HCT116 (cell line): ENCODE measurements at regions not wholly inside any gene's neighbourhood (a gene's known extent, or its start where the extent isn't known, plus 50 kb on each side); places are given as distances from the start of the nearest gene placed in this dataset.

ENCODE experiments used
- ATAC-seq: fragments of 200-7000 bp; cut with Tn5 transposase; 2 replicates; pipeline ENCODE4 v1.9.1; 2020; ENCODE audit warnings: mild to moderate bottlenecking, moderate library complexity
- BruUV-seq: library from RNA; stranded (reverse); fragments of 400-500 nt; replicated peaks from 2 replicates; lab custom pipeline; 2021; lab: Mats Ljungman, UMichigan
- CTCF ChIA-PET: fragments of 300-600 bp; sonication (Branson Sonifier 250); formaldehyde crosslinking; loops from one replicate; lab custom pipeline; 2021; ENCODE audit warnings: antibody characterized with exemption; lab: Charles Lee
- POLR2A ChIA-PET: fragments of 300-600, 350-600 bp; sonication (Branson Sonifier 250); formaldehyde crosslinking; loops from one replicate; lab custom pipeline; 2021; ENCODE audit warnings: antibody characterized with exemption; lab: Charles Lee
- RAD21 ChIA-PET, 2 experiments: fragments of 300-600 bp; sonication (Branson Sonifier 250); formaldehyde crosslinking; loops; one replicate each; lab custom pipeline; 2023; ENCODE audit warnings: low total read pairs in 2 of 2; ENCODE audit not compliant: uncharacterized antibody in 2 of 2, unreplicated experiment in 2 of 2, low non-redundant PET in 1 of 2; lab: Charles Lee
- DNase-seq: peaks from one replicate; pipeline ENCODE4 v3.0.0-alpha.2; 2010; ENCODE audit warnings: low read depth, low spot score
- H2AFZ ChIP-seq: fragments of 200-600 bp; shearing (Covaris generic), sonication (generic); 2 replicates; pipeline ENCODE4 v1.6.1; 2017; ENCODE audit warnings: low read depth, mixed run types, mixed read lengths, antibody characterized with exemption, low read length; ENCODE audit not compliant: poor library complexity, severe bottlenecking
- H3K27ac ChIP-seq: 2 replicates; pipeline ENCODE4 v1.5.1; 2012; ENCODE audit warnings: low read depth, low read length
- H3K27me3 ChIP-seq: fragments of 200-600 bp; sonication (generic); 2 replicates; pipeline ENCODE4 v1.6.1; 2016; ENCODE audit warnings: mixed run types, low read length, mixed read lengths; ENCODE audit not compliant: insufficient read depth
- H3K36me3 ChIP-seq, 2 experiments: fragments of 200-500 bp in 1 of 2; fragments of 200-600 bp in 1 of 2; sonication (Bioruptor generic) in 1 of 2; sonication (generic) in 1 of 2; 2 replicates each; pipeline versions ENCODE4 v1.5.1 to v1.6.1; 2014 to 2016; ENCODE audit warnings: low read length in 2 of 2, inconsistent platforms in 1 of 2, mixed read lengths in 1 of 2, mixed run types in 1 of 2; ENCODE audit not compliant: insufficient read depth in 2 of 2, control insufficient read depth in 1 of 2
- H3K4me1 ChIP-seq, 2 experiments: fragments of 200-600 bp in 1 of 2; sonication (generic) in 1 of 2; 2 replicates each; pipeline versions ENCODE4 v1.5.1 to v1.6.1; 2012 to 2017; ENCODE audit warnings: low read length in 2 of 2, inconsistent platforms in 1 of 2, mild to moderate bottlenecking in 1 of 2, mixed read lengths in 1 of 2, mixed run types in 1 of 2, moderate library complexity in 1 of 2; ENCODE audit not compliant: insufficient read depth in 2 of 2, control insufficient read depth in 1 of 2
- H3K4me2 ChIP-seq: fragments of 200-600 bp; sonication (generic); 2 replicates; pipeline ENCODE4 v1.6.1; 2017; ENCODE audit warnings: mixed run types, low read length, mixed read lengths
- H3K4me3 ChIP-seq, 2 experiments: fragments of 200-600 bp in 1 of 2; sonication (generic) in 1 of 2; replicated peaks in 1 of 2; 2 replicates each; pipeline ENCODE4 v1.5.1; 2011 to 2016; ENCODE audit warnings: low read length in 2 of 2, control low read depth in 1 of 2, low read depth in 1 of 2, mild to moderate bottlenecking in 1 of 2, mixed read lengths in 1 of 2, mixed run types in 1 of 2
- H3K79me2 ChIP-seq: fragments of 200-600 bp; sonication (generic); 2 replicates; pipeline ENCODE4 v1.6.1; 2017; ENCODE audit warnings: mild to moderate bottlenecking, mixed run types, low read length, moderate library complexity, mixed read lengths; ENCODE audit not compliant: insufficient read depth
- H3K9ac ChIP-seq: fragments of 200-600 bp; sonication (generic); 2 replicates; pipeline ENCODE4 v1.6.1; 2016; ENCODE audit warnings: low read length, mixed read lengths
- H3K9me2 ChIP-seq: fragments of 200-600 bp; sonication (generic), shearing (Covaris generic); 2 replicates; pipeline ENCODE4 v1.6.1; 2017; ENCODE audit warnings: mixed run types, mild to moderate bottlenecking, moderate library complexity; ENCODE audit not compliant: insufficient read depth
- H3K9me3 ChIP-seq, 2 experiments: fragments of 200-500 bp in 1 of 2; fragments of 200-600 bp in 1 of 2; sonication (Bioruptor generic) in 1 of 2; sonication (generic) in 1 of 2; 2 replicates each; pipeline ENCODE4 v1.6.1; 2014 to 2017; ENCODE audit warnings: low read length in 2 of 2, mixed read lengths in 2 of 2, inconsistent platforms in 1 of 2, low read depth in 1 of 2, mild to moderate bottlenecking in 1 of 2, mixed run types in 1 of 2, moderate library complexity in 1 of 2; ENCODE audit not compliant: control insufficient read depth in 1 of 2, insufficient read depth in 1 of 2
- H4K20me1 ChIP-seq: fragments of 200-600 bp; sonication (generic), shearing (Covaris generic); 2 replicates; pipeline ENCODE4 v1.6.1; 2017; ENCODE audit warnings: mixed run types, mild to moderate bottlenecking, moderate library complexity; ENCODE audit not compliant: insufficient read depth
- CBX3 ChIP-seq: IDR thresholded peaks from 2 replicates; pipeline ENCODE4 v1.6.1; 2012; ENCODE audit warnings: low read depth
- CEBPB ChIP-seq: IDR thresholded peaks from 2 replicates; pipeline ENCODE4 v1.6.1; 2012; ENCODE audit warnings: low read depth
- EGR1 ChIP-seq: IDR thresholded peaks from 2 replicates; pipeline ENCODE4 v1.6.1; 2012; ENCODE audit warnings: low read depth
- EZH2 ChIP-seq: fragments of 200-600 bp; sonication (generic); IDR thresholded peaks from 2 replicates; pipeline ENCODE4 v1.6.1; 2017; ENCODE audit warnings: antibody characterized with exemption, mixed run types
- EZH2phosphoT487 ChIP-seq: fragments of 200-600 bp; IDR thresholded peaks from 2 replicates; pipeline ENCODE4 v1.6.1; 2018; ENCODE audit warnings: antibody characterized with exemption, borderline replicate concordance
- POLR2AphosphoS5 ChIP-seq: IDR thresholded peaks from 2 replicates; pipeline ENCODE4 v1.6.1; 2011; ENCODE audit warnings: mild to moderate bottlenecking, low read depth, low read length, moderate library complexity
- SP1 ChIP-seq: IDR thresholded peaks from 2 replicates; pipeline ENCODE4 v1.6.1; 2012; ENCODE audit warnings: low read depth
- SRF ChIP-seq: IDR thresholded peaks from 2 replicates; pipeline ENCODE4 v1.6.1; 2012; ENCODE audit warnings: low read depth
- TCF7L2 ChIP-seq: IDR thresholded peaks from 2 replicates; pipeline ENCODE4 v1.7.0; 2011; ENCODE audit warnings: borderline replicate concordance, inconsistent platforms; ENCODE audit not compliant: insufficient read depth, insufficient read length; ENCODE audit errors: extremely low read depth
- YY1 ChIP-seq: IDR thresholded peaks from 2 replicates; pipeline ENCODE4 v1.6.1; 2011; ENCODE audit warnings: low read length, low read depth, moderate library complexity, mild to moderate bottlenecking; ENCODE audit not compliant: insufficient replicate concordance; ENCODE audit errors: extremely low read depth
- ZNF274 ChIP-seq: fragments of 200-500 bp; sonication (Bioruptor generic); IDR thresholded peaks from 2 replicates; pipeline ENCODE4 v1.6.1; 2014; ENCODE audit warnings: mild to moderate bottlenecking, low read depth, low read length, inconsistent platforms
- intact Hi-C: fragments of 100-400 bp; cut with micrococcal nuclease; formaldehyde crosslinking; loops from 2 replicates; pipeline ENCODE4 v1.10.0; 2022
- TF ChIP-seq, protein P1 (sequence below): IDR thresholded peaks from 2 replicates; pipeline ENCODE4 v1.6.1; 2012; ENCODE audit warnings: low read depth
- TF ChIP-seq, protein P2 (sequence below), 3 experiments: fragments of 200-600 bp in 1 of 3; sonication (generic) in 1 of 3; IDR thresholded peaks in 2 of 3; conservative IDR thresholded peaks in 1 of 3; 2 replicates each; pipeline ENCODE4 v1.5.1; 2012 to 2017; ENCODE audit warnings: low read depth in 2 of 3, low read length in 2 of 3, antibody characterized with exemption in 1 of 3, borderline replicate concordance in 1 of 3, control low read depth in 1 of 3, mild to moderate bottlenecking in 1 of 3, mixed read lengths in 1 of 3, mixed run types in 1 of 3, moderate library complexity in 1 of 3; ENCODE audit not compliant: insufficient read depth in 1 of 3

- Histone ChIP-seq H3K27ac (no peak overlapping the region), H3K9me2 (no peaks in the 10 kb centered on the region), H3K9me3 (no peaks in the 10 kb centered on the region), H3K4me3 (no peak overlapping the region), H3K27me3 (no peaks in the 10 kb centered on the region), H4K20me1 (no peaks in the 10 kb centered on the region), H3K4me2 (no peak overlapping the region), H3K9ac (no peak overlapping the region), H3K4me1 (0 out of 4 replicates have a peak, but pooled peaks cover 0 to 6% of the 10 kb centered on the region in 2 experiments), H3K36me3 (no peaks in the 10 kb centered on the region), H3K79me2 (no peaks in the 10 kb centered on the region), H2AFZ (no peak overlapping the region)
- intact Hi-C loops = no loop called here
- BruUV-seq = no TSS peak
- ChIA-PET POLR2A (no interaction called here), RAD21 (no interaction called here), CTCF (no interaction called here)
- ATAC-seq (no peak), DNase-seq (no peak)
- no peak for TF ChIP-seq EGR1
- TF ChIP-seq TCF7L2 = no peak
- no peak for TF ChIP-seq ZNF274
- TF ChIP-seq CEBPB = no peak
- TF ChIP-seq SRF = no peak
- no peak for TF ChIP-seq SP1
- no peak for TF ChIP-seq EZH2
- TF ChIP-seq EZH2phosphoT487 = no peak
- no peak for TF ChIP-seq CBX3
- TF ChIP-seq, protein P1, sequence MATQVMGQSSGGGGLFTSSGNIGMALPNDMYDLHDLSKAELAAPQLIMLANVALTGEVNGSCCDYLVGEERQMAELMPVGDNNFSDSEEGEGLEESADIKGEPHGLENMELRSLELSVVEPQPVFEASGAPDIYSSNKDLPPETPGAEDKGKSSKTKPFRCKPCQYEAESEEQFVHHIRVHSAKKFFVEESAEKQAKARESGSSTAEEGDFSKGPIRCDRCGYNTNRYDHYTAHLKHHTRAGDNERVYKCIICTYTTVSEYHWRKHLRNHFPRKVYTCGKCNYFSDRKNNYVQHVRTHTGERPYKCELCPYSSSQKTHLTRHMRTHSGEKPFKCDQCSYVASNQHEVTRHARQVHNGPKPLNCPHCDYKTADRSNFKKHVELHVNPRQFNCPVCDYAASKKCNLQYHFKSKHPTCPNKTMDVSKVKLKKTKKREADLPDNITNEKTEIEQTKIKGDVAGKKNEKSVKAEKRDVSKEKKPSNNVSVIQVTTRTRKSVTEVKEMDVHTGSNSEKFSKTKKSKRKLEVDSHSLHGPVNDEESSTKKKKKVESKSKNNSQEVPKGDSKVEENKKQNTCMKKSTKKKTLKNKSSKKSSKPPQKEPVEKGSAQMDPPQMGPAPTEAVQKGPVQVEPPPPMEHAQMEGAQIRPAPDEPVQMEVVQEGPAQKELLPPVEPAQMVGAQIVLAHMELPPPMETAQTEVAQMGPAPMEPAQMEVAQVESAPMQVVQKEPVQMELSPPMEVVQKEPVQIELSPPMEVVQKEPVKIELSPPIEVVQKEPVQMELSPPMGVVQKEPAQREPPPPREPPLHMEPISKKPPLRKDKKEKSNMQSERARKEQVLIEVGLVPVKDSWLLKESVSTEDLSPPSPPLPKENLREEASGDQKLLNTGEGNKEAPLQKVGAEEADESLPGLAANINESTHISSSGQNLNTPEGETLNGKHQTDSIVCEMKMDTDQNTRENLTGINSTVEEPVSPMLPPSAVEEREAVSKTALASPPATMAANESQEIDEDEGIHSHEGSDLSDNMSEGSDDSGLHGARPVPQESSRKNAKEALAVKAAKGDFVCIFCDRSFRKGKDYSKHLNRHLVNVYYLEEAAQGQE = no peak
- TF ChIP-seq POLR2AphosphoS5 = no peak
- TF ChIP-seq YY1 = no peak
- TF ChIP-seq, protein P2, sequence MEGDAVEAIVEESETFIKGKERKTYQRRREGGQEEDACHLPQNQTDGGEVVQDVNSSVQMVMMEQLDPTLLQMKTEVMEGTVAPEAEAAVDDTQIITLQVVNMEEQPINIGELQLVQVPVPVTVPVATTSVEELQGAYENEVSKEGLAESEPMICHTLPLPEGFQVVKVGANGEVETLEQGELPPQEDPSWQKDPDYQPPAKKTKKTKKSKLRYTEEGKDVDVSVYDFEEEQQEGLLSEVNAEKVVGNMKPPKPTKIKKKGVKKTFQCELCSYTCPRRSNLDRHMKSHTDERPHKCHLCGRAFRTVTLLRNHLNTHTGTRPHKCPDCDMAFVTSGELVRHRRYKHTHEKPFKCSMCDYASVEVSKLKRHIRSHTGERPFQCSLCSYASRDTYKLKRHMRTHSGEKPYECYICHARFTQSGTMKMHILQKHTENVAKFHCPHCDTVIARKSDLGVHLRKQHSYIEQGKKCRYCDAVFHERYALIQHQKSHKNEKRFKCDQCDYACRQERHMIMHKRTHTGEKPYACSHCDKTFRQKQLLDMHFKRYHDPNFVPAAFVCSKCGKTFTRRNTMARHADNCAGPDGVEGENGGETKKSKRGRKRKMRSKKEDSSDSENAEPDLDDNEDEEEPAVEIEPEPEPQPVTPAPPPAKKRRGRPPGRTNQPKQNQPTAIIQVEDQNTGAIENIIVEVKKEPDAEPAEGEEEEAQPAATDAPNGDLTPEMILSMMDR (IDR thresholded peaks at IDR 0.05 in 2 of 3, conservative IDR thresholded peaks at IDR 0.05 in 1 of 3; ENCODE audit: borderline replicate concordance in 1 of 3, insufficient read depth in 1 of 3, low read depth in 2 of 3, low read length in 2 of 3) = no peak
- TF ChIP-seq, all 23 proteins: peak for 0
Measured at GRCh38 chr1:102593276-102593675, 515.0 kb downstream of the COL11A1 start.
